Panc1 (cell line): ENCODE measurements at regions not wholly inside any gene's neighbourhood (a gene's known extent, or its start where the extent isn't known, plus 50 kb on each side); places are given as distances from the start of the nearest gene placed in this dataset.

Experiments
- POLR2AphosphoS5 ChIP-seq: IDR thresholded peaks from 2 replicates; pipeline ENCODE4 v1.6.1; 2012; ENCODE audit warnings: mild to moderate bottlenecking, low read depth, low read length, moderate library complexity
- REST ChIP-seq, 2 experiments: IDR thresholded peaks; 2 replicates each; pipeline ENCODE4 v1.6.1; 2011 to 2012; ENCODE audit warnings: low read depth in 2 of 2, control low read depth in 1 of 2, low read length in 1 of 2, mild to moderate bottlenecking in 1 of 2, moderate library complexity in 1 of 2; ENCODE audit not compliant: insufficient read depth in 1 of 2
- TF ChIP-seq, protein P1 (sequence below): fragments of 450-650 bp; IDR thresholded peaks from 2 replicates; pipeline ENCODE4 v1.5.1; 2017; ENCODE audit warnings: mild to moderate bottlenecking

DNA sequence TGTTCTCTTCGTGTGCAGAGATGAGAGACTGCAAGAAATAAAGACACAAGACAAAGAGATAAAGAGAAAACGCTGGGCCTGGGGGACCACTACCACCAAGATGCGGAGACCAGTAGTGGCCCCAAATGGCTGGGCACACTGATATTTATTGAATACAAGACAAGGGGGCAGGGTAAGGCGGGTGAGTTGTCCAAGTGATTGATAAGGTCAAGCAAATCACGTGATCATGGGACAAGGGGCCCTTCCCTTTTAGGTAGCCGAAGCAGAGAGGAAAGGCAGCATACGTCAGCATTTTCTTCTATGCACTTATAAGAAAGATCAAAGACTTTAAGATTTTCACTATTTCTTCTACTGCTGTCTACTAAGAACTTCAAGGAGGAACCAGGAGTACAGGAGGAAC lies 762.1 kb downstream of the TNS3 start:
- TF ChIP-seq, protein P1, sequence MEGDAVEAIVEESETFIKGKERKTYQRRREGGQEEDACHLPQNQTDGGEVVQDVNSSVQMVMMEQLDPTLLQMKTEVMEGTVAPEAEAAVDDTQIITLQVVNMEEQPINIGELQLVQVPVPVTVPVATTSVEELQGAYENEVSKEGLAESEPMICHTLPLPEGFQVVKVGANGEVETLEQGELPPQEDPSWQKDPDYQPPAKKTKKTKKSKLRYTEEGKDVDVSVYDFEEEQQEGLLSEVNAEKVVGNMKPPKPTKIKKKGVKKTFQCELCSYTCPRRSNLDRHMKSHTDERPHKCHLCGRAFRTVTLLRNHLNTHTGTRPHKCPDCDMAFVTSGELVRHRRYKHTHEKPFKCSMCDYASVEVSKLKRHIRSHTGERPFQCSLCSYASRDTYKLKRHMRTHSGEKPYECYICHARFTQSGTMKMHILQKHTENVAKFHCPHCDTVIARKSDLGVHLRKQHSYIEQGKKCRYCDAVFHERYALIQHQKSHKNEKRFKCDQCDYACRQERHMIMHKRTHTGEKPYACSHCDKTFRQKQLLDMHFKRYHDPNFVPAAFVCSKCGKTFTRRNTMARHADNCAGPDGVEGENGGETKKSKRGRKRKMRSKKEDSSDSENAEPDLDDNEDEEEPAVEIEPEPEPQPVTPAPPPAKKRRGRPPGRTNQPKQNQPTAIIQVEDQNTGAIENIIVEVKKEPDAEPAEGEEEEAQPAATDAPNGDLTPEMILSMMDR = no peak
- TF ChIP-seq REST (IDR thresholded peaks at IDR 0.05; ENCODE audit: insufficient read depth in 1 of 2, low read depth in 2 of 2, low read length in 1 of 2) = no peak
- TF ChIP-seq POLR2AphosphoS5 = no peak
